Hematopoietic multipotent progenitor cell (in vitro differentiated cells): ENCODE measurements at regions not wholly inside any gene's neighbourhood (a gene's known extent, or its start where the extent isn't known, plus 50 kb on each side); places are given as distances from the start of the nearest gene placed in this dataset.

Experiments used
- DNase-seq, 3 donors: peaks; one replicate each; pipeline ENCODE4 v3.0.0-alpha.2; 2011 to 2015; ENCODE audit warnings: low read depth in 2 of 3, low spot score in 2 of 3

DNA sequence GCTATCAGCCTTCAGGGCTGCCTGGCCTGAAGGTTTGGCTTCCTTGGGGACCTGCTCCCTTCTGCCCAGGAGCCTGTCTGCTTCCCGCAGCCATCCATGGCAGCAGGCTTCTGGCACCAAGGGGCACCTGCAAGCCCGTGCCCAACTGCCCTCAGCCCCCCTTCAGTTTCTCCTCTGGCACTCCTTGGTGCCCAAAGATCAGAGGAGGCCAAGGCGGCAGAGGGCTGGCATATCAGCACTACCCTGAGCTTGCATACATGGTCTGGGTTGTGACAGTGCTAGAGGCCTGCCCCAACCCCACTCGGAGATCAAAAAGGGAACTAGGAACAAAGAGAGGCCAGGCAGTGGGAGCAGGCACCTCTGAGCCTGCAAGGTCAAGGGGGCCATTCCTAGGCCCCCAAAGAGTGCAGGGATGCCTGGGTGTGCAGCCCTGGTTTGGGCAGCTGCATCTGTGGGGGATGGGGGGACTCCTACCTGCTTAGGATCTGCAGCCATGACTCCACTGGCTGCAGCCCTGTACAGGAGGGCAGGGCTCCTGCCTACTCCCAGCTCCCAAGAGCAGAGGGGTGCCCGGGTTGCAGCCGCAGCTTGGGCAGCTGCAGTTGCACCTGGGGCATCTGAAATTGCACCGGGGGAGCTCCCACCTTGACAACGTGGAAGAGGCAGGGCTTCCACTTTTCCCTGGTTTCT, 76.2 kb upstream of the TP63 start:
- DNase-seq: no peak

DNA sequence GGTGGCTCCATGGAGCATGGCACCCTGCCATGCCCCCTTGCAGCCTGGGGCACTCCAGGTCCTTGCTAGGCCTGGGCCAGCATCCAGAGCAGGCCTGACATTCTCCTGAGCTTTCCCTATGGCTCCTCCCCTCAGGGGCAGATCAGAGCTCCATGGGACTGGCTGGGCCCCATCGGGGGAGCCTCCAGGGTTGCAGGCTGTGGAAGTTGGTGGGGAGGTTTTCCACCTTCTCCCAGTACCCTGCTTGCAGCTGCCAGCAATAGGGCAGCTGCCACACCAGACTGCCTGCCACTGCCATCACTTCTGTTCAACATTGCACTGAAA, 75.7 kb upstream of the TP63 start:
- DNase-seq: no peak

DNA sequence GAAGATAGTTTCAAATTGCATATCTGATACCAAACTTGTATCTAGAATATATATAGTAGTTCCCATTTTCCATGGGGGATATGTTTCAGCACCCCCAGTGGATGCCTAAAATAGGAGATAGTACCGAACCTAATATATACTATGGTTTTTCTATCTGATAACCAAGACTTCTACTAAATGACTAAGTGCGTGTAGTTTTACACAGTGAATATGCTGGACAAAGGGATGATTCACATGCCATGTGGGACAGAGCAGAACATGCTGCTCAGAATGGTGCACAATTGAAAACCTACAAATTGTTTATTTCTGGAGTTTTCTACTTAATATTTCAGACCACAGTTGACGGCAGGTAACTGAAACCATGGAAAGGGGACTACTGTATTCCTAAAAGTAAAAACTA, 73.4 kb upstream of the TP63 start:
- no peak for DNase-seq

DNA sequence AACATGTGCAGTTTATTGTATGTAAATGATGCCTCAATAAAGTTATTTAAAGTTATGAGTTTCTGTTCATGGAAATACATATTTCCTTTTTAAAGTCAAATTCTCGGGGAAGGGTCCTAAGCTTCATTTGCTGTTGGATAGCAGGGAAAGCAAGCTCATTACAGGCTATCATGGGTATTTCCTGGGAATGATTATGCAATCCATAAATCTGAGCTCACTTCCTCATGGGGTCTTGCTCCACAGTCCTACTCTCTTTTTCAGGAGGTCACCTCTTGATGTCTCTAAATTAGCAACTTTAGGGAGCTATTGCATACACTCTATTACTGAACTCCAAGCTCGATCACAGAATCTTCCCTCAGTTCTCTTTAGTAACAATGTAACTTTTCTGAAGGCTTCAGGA, 69.9 kb upstream of the TP63 start:
- no peak for DNase-seq

DNA sequence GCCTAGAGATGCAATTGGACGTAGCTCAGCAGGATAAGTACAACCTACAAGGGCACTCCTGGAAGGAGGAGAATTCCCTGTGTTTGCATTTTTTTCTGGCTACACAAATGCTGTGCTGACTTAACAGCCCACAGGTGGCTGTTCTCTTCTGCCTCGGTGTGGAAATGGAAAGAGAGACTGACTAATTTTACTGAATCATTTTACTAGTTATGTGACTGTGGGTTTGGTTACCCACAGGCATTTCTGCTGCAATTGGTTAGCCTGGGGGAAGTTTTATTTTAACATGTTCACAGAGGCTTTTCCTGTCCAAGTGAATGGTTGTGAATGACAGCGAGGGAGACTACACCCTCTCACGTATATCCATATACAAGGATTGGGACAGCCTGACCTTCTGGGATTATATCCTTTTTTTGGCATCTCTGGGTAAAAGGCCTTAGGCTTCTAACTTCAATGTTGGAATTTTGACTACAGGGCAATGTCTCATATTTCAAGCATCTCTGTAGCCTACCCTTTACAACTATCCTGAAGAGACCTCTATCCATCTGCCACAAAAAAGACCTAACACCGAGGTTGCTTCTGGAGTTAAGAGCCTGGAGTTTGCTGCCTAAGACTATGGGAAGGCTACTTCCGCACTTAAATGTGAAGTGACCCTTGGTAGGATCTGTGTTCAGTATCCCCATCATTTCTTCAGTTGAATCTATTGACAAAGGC, 67.2 kb upstream of the TP63 start:
- DNase-seq: no peak

DNA sequence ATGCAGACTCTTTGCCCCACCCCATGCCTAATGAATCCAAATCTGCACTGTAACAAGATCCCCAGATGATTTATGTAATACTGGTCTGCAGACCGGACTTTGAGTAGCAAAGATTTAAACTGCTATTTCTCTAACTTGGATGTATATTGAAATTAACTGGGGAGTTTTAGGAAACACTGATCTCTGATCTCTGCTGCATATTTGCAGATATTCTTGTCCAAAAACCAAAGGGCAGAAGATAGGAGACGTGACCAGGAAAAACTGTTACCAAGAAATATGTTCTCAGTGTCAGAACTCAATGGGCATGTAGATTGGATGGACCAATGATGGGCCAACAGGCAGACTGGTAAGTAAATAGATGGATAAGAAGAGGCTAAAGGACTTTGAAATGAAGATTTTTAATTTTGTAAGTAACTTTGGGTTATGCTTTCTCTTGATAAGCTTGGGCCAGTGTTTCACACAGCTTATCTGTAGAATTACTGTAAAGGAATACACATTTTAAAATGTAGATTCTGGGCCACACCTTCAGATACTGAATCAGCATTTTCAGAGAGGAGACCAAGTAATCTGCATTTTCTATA, 64.5 kb upstream of the TP63 start:
- no peak for DNase-seq

DNA sequence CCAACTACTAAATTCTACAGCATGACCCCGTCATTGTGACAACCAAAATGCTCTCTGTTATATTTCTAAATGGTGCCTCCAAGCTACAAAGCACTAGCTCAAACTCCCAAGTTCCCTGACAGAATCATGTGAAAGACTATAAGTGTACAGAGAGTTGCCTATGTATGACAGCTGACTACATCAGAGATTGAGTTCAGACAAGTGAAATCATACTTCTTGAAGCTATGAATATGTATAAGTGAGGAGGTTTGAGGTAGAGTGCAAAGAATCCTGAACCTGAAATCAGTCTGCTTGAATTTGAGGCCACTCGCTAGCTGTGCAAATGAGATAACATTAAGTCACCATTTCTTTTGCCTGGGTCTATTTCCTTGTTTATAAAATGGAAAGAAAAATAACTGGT, 63.9 kb upstream of the TP63 start:
- no peak for DNase-seq

DNA sequence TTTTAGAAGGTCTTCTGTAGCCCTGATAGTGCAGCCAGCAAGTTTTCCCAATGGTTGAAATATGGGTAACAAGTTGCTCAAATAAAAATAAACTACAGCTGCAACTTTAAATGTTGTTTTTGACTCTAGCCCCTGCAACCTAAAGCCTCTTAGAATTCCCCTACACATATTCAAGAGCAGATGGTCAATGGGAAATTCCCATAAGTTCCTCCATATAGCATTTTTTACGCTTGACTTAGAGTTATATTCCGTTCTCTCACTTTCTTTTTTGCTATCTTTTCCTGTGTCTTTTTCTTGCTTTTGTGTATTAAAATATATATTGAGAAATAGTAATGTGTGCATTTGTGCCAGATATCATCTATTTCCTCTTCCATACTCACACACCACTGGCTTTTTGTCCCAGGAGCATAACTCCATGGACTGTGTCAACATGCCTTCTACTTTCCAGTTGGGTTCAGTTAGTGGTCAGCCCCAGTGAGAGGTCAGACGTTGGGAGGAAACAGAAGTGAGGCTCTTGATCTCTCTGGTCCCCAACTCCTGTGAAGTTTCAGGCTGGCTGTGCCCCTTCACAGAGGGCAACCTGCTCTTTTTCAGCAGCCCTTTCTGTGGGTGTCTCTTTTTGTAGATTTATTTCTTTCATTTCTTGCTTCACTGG, 63.3 kb upstream of the TP63 start:
- DNase-seq: no peak

DNA sequence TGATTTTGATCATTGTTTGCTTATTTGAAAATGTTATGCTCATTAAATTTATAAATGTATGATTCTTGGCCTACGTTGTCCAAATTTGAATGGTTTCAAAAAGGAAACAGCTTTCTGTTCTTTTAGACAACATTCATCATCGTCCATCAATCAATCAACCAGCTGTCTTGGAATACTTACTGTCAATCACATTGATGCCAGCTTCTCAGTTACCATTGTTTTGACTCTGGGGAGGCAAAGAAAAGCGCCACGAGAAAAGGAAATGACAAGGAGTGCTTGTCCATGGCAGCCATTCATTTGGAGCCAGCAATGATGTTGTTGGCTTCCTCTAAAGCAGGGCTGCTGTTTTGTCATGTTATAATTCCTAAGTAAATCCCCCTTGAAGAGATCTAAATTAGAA, 62.2 kb upstream of the TP63 start:
- no peak for DNase-seq

DNA sequence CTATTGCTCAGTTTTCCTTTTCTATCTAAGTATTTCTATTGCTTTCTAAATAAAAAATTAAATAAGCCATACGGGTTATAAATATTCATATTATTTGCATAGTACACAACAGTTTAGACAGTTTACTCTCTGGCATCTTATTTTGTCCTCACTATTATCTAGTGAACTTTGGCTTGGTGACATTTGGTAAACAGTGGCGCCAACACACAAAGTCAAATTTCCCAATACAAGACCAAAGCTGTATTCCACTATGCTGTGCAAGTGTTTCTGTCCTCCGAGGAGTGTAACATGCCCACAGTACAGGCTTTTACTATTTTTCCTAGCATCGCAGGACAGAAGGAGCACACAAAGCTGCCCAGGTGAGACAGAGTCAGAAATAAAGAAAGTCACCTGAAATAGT, 61.7 kb upstream of the TP63 start:
- no peak for DNase-seq

DNA sequence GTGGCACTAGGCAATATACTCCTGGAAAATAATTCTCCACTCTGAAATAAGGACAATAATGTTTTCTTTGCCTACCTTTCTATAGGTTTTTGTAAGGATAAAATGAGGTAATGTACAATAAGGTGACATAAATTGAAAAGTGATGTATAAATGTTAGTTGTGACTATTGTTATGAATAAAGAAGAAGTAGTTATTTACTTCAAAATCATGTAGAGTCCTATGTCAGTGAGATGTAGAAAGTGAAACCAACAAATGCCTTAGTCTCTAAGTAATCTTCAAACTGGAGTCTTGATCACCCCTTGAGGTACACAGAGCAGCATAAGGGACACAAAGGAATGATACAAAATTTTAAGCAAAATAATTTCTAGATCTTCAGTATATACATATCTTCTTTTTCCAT, 60.3 kb upstream of the TP63 start:
- DNase-seq: peak in 1 of 3 donors; percentile 6

DNA sequence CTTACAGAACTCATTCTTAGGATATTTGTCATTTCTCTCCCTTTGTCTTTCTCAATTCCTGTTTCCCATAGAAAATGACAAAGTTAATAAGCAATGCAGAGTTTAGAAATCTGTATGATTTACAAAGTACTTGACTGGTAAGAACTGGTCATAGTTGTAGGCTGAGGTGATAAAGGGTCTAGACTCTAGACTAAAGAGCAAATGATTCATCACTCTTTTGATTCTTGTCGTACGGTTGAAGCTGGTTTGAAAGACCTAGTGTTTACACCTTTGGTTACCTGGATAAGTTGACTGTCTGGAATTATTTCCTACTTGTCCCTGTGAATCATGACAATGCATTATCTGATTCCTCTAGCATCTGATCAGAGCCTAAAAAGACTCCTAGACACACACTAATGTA, 58.9 kb upstream of the TP63 start:
- no peak for DNase-seq

DNA sequence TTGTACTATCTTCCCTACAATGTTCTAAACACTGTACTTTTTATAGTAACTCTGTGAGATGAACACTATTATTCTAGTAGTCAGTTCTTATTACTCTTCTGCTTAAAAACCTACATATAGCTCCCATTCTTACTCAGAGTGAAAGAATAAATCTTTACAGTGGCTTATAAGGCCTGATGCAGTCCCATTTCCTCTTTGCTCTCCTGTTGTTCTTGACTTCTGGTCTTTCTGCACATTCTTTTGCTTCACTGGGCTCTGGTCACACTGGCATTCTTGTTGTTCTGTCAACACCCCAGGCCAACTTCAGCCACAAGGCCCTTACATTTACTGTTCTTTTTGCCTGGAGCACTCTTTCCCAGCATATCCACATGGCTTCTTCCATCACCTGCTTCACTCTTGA, 58.2 kb upstream of the TP63 start:
- no peak for DNase-seq

DNA sequence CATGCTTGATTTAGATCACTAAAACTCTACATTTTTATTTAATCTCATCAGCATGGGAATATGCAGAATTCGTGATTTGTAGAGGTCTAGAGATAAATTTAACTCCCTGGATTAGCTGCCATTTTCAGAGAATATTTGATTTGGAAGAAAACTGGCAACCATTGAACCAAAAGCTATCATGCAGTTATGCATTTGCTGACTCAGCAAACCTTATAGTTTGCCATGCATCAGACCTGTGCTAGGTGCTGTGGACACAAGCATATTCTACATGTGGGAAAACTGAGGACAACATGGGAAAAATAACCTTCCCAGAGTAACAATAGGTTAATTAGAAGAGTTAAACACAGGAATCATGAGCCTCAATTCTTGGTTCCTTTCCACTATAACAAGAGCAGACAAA, 54.7 kb upstream of the TP63 start:
- no peak for DNase-seq

DNA sequence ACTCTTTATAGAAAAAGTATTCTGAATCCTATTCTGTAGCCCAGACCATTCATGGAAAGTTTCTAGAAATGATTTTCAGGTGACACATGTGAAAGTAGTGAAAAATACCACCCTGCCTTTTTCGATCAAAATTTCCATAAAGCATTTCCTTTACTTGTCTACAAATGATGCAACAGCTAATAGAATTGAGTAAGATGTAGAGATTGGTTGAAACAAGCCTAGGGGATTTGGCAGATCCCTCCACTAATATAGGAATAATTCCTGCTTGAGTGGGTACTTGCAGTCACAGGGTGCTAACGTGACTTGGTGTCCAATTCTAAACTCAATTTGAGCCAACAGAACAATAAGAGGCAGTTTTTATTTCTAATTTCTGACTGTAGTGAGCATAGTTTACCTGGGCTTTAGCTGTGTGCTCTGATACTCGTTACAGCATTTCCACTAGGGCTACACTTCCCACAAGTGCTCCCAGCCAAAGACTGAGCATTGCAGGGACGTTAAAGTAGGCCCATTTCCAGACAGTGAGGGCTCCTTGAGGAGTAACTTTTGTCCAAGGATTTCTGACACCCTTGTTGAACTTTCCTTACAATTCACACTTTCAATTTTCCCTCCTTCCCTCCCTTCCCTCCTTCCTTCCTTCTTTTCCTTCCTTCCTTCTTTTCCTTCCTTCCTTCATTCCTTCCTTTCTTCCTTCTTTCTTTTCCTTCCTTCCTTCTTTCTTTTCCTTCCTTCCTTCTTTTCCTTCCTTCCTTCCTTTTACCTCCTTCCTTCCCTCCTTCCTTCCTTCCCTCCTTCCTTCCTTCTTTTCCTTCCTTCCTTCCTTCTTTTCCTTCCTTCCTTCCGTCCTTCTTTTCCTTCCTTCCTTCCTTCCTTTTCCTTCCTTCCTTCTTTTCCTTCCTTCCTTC, 53.9 kb upstream of the TP63 start:
- no peak for DNase-seq

DNA sequence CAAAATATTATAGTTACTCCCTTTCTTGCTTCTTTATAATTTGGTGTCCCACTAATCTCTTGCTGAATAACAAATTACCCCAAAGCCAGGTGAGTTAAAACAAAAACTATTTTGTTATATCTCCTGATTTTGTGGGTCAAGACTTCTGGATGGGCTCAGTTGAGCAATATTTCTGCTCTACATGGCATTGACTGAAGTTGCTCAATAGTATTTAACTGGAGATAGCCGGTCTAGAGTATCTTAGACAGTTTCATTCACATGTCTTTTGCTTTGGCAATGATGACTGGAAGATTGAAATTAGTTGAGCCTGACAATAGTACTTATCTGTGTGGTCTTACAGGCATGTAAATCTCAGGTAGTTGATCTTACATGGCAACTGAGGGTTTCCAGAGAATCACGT, 51.0 kb upstream of the TP63 start:
- DNase-seq: no peak
